Duodenal mucosa (tissue), 2 donors: ENCODE measurements at regions not wholly inside any gene's neighbourhood (a gene's known extent, or its start where the extent isn't known, plus 50 kb on each side); places are given as distances from the start of the nearest gene placed in this dataset.
A peak's percentile ranks its signal among the peaks of the same experiment; 100 is the strongest.

Experiments used
- H3K27ac ChIP-seq: one replicate; pipeline ENCODE4 v1.7.0; 2013; ENCODE audit warnings: low read depth, low read length
- H3K27me3 ChIP-seq, 2 donors: one replicate each; pipeline ENCODE4 v1.7.0; 2013; ENCODE audit warnings: low read length in 2 of 2, control low read depth in 1 of 2; ENCODE audit not compliant: insufficient read depth in 2 of 2, control insufficient read depth in 1 of 2
- H3K36me3 ChIP-seq, 2 donors: one replicate each; pipeline ENCODE4 v1.7.0; 2013; ENCODE audit warnings: low read length in 2 of 2, control low read depth in 1 of 2; ENCODE audit not compliant: insufficient read depth in 2 of 2, control insufficient read depth in 1 of 2
- H3K4me1 ChIP-seq, 2 donors: one replicate each; pipeline ENCODE4 v1.7.0; 2013; ENCODE audit warnings: low read length in 2 of 2, control low read depth in 1 of 2; ENCODE audit not compliant: insufficient read depth in 2 of 2, control insufficient read depth in 1 of 2
- H3K4me3 ChIP-seq, 2 donors: one replicate each; pipeline ENCODE4 v1.7.0; 2013; ENCODE audit warnings: low read length in 2 of 2, low read depth in 1 of 2
- H3K9ac ChIP-seq, 2 donors: one replicate each; pipeline ENCODE4 v1.7.0; 2013; ENCODE audit warnings: low read length in 2 of 2, low read depth in 1 of 2
- H3K9me3 ChIP-seq, 2 donors: one replicate each; pipeline ENCODE4 v1.7.0; 2013; ENCODE audit warnings: low read length in 2 of 2, control low read depth in 1 of 2; ENCODE audit not compliant: control insufficient read depth in 1 of 2

DNA sequence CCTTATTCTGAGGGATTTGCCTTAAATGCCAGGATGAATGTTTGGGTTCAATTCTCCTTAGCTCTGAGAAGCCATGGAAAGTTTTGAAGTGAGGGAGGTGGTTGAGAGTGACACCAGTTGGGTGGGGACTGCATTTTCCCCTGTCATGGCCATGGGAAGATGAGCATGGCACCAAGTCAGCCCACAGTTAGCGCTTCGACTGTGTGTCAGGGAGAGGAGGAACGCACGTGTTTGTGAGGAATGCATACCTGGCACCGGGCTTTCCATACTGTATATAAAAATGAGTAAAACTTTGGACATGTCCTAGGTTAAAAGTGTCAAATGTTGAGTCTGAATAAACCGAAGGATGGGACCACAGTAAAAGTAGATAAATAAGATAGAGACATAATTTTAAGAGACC is 187.5 kb upstream of the KL start:
- Histone ChIP-seq H3K27me3 (peaks cover 0 to 3% of the 10 kb centered on the region in 2 donors), H3K27ac (no peak overlapping the region), H3K9ac (no peak overlapping the region), H3K36me3 (no peaks in the 10 kb centered on the region), H3K4me1 (no peaks in the 10 kb centered on the region), H3K9me3 (no peaks in the 10 kb centered on the region), H3K4me3 (no peak overlapping the region)

- no peaks in the 10 kb centered on the region for H3K9me3 ChIP-seq
- H3K9ac ChIP-seq, result no peak overlapping the region
- no peaks in the 10 kb centered on the region for H3K36me3 ChIP-seq
- H3K27ac ChIP-seq, result no peak overlapping the region
- no peaks in the 10 kb centered on the region for H3K4me1 ChIP-seq
- H3K27me3 ChIP-seq, result peaks cover 0 to 3% of the 10 kb centered on the region in 2 donors
- H3K4me3 ChIP-seq, result no peak overlapping the region
Measured at GRCh38 chr13:32829269-32829668, 187.0 kb upstream of the KL start.

DNA sequence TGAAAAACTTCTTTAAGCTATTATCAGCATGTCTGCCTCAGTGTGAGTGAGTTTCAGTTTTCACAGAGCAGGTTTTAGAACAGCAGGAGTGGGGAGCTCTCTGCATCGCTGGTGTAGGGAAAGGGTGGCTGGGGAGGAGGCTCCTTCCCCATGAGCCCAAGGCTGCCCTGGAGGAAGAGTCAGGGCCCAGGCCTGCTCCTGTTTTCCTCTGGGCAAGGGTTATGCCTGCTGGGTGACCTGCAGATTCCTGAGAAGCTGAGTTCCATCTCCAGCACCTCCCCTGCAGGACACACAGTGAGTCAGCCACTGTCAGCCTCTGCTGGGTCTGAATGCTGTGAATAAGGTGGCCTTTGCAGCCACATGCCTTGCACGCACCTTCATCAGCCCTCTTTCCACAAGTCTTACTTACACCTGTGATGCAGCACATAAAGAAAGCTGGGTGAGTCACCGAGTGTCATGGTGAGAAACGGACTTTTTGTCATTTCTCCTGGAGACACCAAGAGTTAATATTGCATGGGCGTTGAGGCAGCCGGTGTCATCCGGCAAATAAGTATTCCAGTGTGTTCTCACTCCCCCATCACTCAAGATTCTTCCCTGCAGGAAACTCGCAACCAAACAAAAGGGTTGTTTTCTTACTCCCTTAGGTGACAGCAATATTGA is 186.4 kb upstream of the KL start:
- H3K27me3 ChIP-seq, result no peaks in the 10 kb centered on the region
- H3K4me1 ChIP-seq, result no peaks in the 10 kb centered on the region
- H3K4me3 ChIP-seq, result no peak overlapping the region
- no peaks in the 10 kb centered on the region for H3K36me3 ChIP-seq
- H3K27ac ChIP-seq, result no peak overlapping the region
- no peak overlapping the region for H3K9ac ChIP-seq
- H3K9me3 ChIP-seq, result no peaks in the 10 kb centered on the region

GRCh38 chr13:32830336-32831031 is 185.7 kb upstream of the KL start:
- Histone ChIP-seq H3K27ac (no peak overlapping the region), H3K9me3 (no peaks in the 10 kb centered on the region), H3K4me1 (no peaks in the 10 kb centered on the region), H3K36me3 (no peaks in the 10 kb centered on the region), H3K9ac (no peak overlapping the region), H3K27me3 (no peaks in the 10 kb centered on the region), H3K4me3 (no peak overlapping the region)

- Histone ChIP-seq H3K9me3 (no peaks in the 10 kb centered on the region), H3K9ac (no peak overlapping the region)
Measured at GRCh38 chr13:32837307-32837972, 178.8 kb upstream of the KL start.

DNA sequence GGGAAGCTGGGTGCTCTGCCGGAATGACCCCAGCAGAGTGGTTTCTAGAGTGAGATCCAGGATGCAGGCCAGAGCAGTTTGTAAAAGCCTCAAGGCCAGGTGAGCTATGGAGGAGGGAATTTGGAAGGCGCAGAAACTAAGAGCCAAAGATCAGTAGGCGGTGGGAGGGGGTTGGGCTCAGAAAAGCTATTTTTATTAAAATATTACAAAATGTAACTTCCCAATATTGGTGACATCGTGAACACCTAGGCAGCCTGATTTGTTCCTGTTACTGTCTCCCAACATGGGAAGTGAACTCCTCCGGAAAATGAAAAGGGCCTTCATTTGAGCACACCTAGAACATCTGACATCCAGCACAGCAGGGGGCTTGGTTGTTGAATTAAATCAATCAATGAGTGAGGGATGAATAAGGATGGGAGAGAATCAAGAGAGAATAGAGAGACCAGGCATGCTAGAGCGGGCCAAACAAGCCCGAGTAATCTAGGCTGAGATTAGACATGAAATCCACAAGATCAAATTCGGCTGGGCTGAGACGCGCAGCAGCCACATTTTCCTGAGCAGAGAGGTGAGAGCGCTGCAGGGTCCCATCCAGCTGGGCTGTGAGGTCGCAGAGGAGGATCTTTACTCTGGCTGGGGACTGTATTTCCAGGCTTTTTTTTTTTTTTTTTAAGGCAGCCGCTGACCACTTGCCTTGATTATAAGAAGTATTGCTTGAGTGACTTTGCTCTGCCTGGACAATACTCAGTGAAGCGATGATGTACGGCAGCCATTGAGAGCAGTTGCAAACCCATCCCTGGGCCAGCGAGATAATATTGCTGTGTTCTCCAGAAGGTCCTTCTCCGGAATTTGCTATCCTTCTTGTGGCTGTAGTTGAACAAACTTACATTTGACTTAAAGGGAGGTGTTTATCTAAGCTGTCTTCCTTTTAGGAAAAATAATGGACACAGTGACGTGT is 178.0 kb upstream of the KL start:
- peak overlapping the region; percentile 2 for H3K27ac ChIP-seq
- H3K9ac ChIP-seq, result no peak overlapping the region
- peak overlapping the region in 1 of 2 donors; percentile 6 for H3K4me3 ChIP-seq
- H3K36me3 ChIP-seq, result no peaks in the 10 kb centered on the region
- no peaks in the 10 kb centered on the region for H3K9me3 ChIP-seq
- peaks cover 5 to 7% of the 10 kb centered on the region in 2 donors for H3K4me1 ChIP-seq
- H3K27me3 ChIP-seq, result no peaks in the 10 kb centered on the region

More at GRCh38 chr13:32837307-32837972, 178.8 kb upstream of the KL start:
- Histone ChIP-seq H3K4me1 (peaks cover 5 to 7% of the 10 kb centered on the region in 2 donors), H3K36me3 (no peaks in the 10 kb centered on the region), H3K27me3 (no peaks in the 10 kb centered on the region), H3K4me3 (no peak overlapping the region), H3K27ac (no peak overlapping the region)

DNA sequence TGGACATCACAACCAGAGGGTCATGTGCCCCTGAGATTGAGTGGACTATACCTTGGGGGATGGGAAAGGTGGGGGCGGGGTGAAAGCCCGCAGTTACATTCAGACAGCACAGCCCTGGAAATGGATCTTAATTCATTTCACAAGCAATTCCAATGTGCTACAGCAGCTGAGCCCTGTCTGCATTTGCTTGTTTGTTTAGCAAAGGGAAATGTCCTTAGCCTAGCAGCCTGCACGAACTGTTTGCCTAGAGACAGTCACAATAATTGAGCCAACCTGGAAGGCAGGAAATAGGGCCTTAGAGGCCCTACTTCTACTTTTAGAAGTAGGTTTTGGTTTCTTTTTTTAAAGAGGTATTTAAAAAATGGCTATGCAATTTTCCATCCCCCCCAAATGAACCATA is 177.3 kb upstream of the KL start:
- Histone ChIP-seq H3K9ac (no peak overlapping the region), H3K9me3 (no peaks in the 10 kb centered on the region), H3K27me3 (no peaks in the 10 kb centered on the region), H3K36me3 (no peaks in the 10 kb centered on the region), H3K4me1 (peaks cover 5 to 7% of the 10 kb centered on the region in 2 donors), H3K27ac (peak overlapping the region; percentile 2), H3K4me3 (peak overlapping the region in 1 of 2 donors; percentile 6)

- Histone ChIP-seq H3K9me3 (no peaks in the 10 kb centered on the region), H3K9ac (no peak overlapping the region), H3K27me3 (no peaks in the 10 kb centered on the region), H3K4me3 (no peak overlapping the region), H3K36me3 (no peaks in the 10 kb centered on the region), H3K27ac (no peak overlapping the region), H3K4me1 (peaks cover 5 to 7% of the 10 kb centered on the region in 2 donors)
Measured at GRCh38 chr13:32840113-32840512, 176.1 kb upstream of the KL start.

- no peaks in the 10 kb centered on the region for H3K36me3 ChIP-seq
- no peak overlapping the region for H3K4me3 ChIP-seq
- H3K9me3 ChIP-seq, result no peaks in the 10 kb centered on the region
- peaks cover 5 to 7% of the 10 kb centered on the region in 2 donors for H3K4me1 ChIP-seq
- no peaks in the 10 kb centered on the region for H3K27me3 ChIP-seq
- no peak overlapping the region for H3K9ac ChIP-seq
- no peak overlapping the region for H3K27ac ChIP-seq
Measured at GRCh38 chr13:32840989-32841713, 175.1 kb upstream of the KL start.
